PFSK-1 (cell line): ENCODE measurements at regions not wholly inside any gene's neighbourhood (a gene's known extent, or its start where the extent isn't known, plus 50 kb on each side); places are given as distances from the start of the nearest gene placed in this dataset.

Experiments used
- FOXP2 ChIP-seq: optimal IDR thresholded peaks from 2 replicates; pipeline ENCODE3; 2011; ENCODE audit warnings: borderline replicate concordance, control low read depth, inconsistent platforms; ENCODE audit not compliant: insufficient read depth; ENCODE audit errors: extremely low read length, extremely low read depth
- POLR2AphosphoS5 ChIP-seq: IDR thresholded peaks from 2 replicates; pipeline ENCODE4 v1.6.1; 2012; ENCODE audit warnings: low read depth, mild to moderate bottlenecking, control low read depth, low read length, moderate library complexity
- REST ChIP-seq, 2 experiments: IDR thresholded peaks; 2 replicates each; pipeline versions ENCODE4 v1.6.1 to v1.8.0; 2011 to 2012; ENCODE audit warnings: low read depth in 2 of 2, low read length in 2 of 2, control low read depth in 1 of 2, inconsistent platforms in 1 of 2, mild to moderate bottlenecking in 1 of 2, moderate library complexity in 1 of 2; ENCODE audit not compliant: insufficient read depth in 1 of 2
- SIN3A ChIP-seq: IDR thresholded peaks from 2 replicates; pipeline ENCODE4 v1.6.1; 2012; ENCODE audit warnings: mild to moderate bottlenecking, low read length, moderate library complexity, borderline replicate concordance; ENCODE audit not compliant: insufficient read depth
- TAF1 ChIP-seq: IDR thresholded peaks from 2 replicates; pipeline ENCODE4 v1.6.1; 2012; ENCODE audit warnings: low read length, control low read depth, borderline replicate concordance; ENCODE audit not compliant: insufficient read depth

- no peak for TF ChIP-seq SIN3A
- TF ChIP-seq REST (IDR thresholded peaks at IDR 0.05; ENCODE audit: insufficient read depth in 1 of 2, low read depth in 2 of 2, low read length in 2 of 2) = no peak
- TF ChIP-seq FOXP2 = no peak
- TF ChIP-seq POLR2AphosphoS5 = no peak
- TF ChIP-seq TAF1 = no peak
Measured at GRCh38 chr10:111774486-111774885, 409.1 kb downstream of the GPAM start.

GRCh38 chr10:111784436-111784835 is 399.1 kb downstream of the GPAM start:
- TF ChIP-seq TAF1 (no peak), SIN3A (no peak), REST (IDR thresholded peaks at IDR 0.05; ENCODE audit: insufficient read depth in 1 of 2, low read depth in 2 of 2, low read length in 2 of 2) (no peak), FOXP2 (no peak)

- no peak for TF ChIP-seq TAF1
- TF ChIP-seq POLR2AphosphoS5 = no peak
- TF ChIP-seq REST (IDR thresholded peaks at IDR 0.05; ENCODE audit: insufficient read depth in 1 of 2, low read depth in 2 of 2, low read length in 2 of 2) = no peak
- TF ChIP-seq SIN3A = no peak
- no peak for TF ChIP-seq FOXP2
Measured at GRCh38 chr10:111784946-111785465, 398.6 kb downstream of the GPAM start.

- TF ChIP-seq REST (IDR thresholded peaks at IDR 0.05; ENCODE audit: insufficient read depth in 1 of 2, low read depth in 2 of 2, low read length in 2 of 2) = no peak
- no peak for TF ChIP-seq TAF1
- no peak for TF ChIP-seq POLR2AphosphoS5
- TF ChIP-seq SIN3A = no peak
- no peak for TF ChIP-seq FOXP2
Measured at GRCh38 chr10:111785921-111786320, 397.6 kb downstream of the GPAM start.

- TF ChIP-seq FOXP2 (no peak), REST (IDR thresholded peaks at IDR 0.05; ENCODE audit: insufficient read depth in 1 of 2, low read depth in 2 of 2, low read length in 2 of 2) (no peak), SIN3A (no peak), TAF1 (no peak), POLR2AphosphoS5 (no peak)
Measured at GRCh38 chr10:111789821-111790220, 393.7 kb downstream of the GPAM start.
